ENCODE measurements at regions not wholly inside any gene's neighbourhood (a gene's known extent, or its start where the extent isn't known, plus 50 kb on each side); places are given as distances from the start of the nearest gene placed in this dataset.

- ATAC-seq: no peak
- RAD21 ChIA-PET (ENCODE audit: low non-redundant PET in 1 of 2, low total read pairs in 2 of 2, uncharacterized antibody in 2 of 2, unreplicated experiment in 2 of 2): no interaction called here
- Histone ChIP-seq H3K4me1 (ENCODE audit: control insufficient read depth in 1 of 2, insufficient read depth in 2 of 2, low read length in 2 of 2) (no peaks in the 10 kb centered on the region), H3K4me3 (replicated peaks in 1 of 2; ENCODE audit: low read depth in 1 of 2, low read length in 2 of 2) (no peak overlapping the region), H4K20me1 (ENCODE audit: insufficient read depth) (no peaks in the 10 kb centered on the region), H3K27ac (ENCODE audit: low read depth, low read length) (no peak overlapping the region), H3K4me2 (ENCODE audit: low read length) (no peak overlapping the region), H3K36me3 (ENCODE audit: control insufficient read depth in 1 of 2, insufficient read depth in 2 of 2, low read length in 2 of 2) (no peaks in the 10 kb centered on the region), H3K9ac (ENCODE audit: low read length) (no peak overlapping the region), H3K27me3 (ENCODE audit: insufficient read depth, low read length) (peaks cover 54% of the 10 kb centered on the region), H3K9me2 (ENCODE audit: insufficient read depth) (no peaks in the 10 kb centered on the region), H3K9me3 (ENCODE audit: control insufficient read depth in 1 of 2, insufficient read depth in 1 of 2, low read depth in 1 of 2, low read length in 2 of 2) (no peaks in the 10 kb centered on the region), H3K79me2 (ENCODE audit: insufficient read depth, low read length) (no peaks in the 10 kb centered on the region), H2AFZ (ENCODE audit: low read depth, low read length, poor library complexity, severe bottlenecking) (no peak overlapping the region)
- no peak for TF ChIP-seq CEBPB (IDR thresholded peaks at IDR 0.05; ENCODE audit: low read depth)
- no peak for TF ChIP-seq CBX3 (IDR thresholded peaks at IDR 0.05; ENCODE audit: low read depth)
- no peak for TF ChIP-seq EZH2 (IDR thresholded peaks at IDR 0.05)
- no peak for TF ChIP-seq ZBTB33 (IDR thresholded peaks at IDR 0.05; ENCODE audit: extremely low read depth, insufficient replicate concordance, low read length)
- no peak for TF ChIP-seq FOSL1 (IDR thresholded peaks at IDR 0.05; ENCODE audit: low read depth)
- no peak for TF ChIP-seq MAX (IDR thresholded peaks at IDR 0.05)
- TF ChIP-seq SIN3A (IDR thresholded peaks at IDR 0.05; ENCODE audit: low read depth): no peak
- no peak for TF ChIP-seq CTCF (IDR thresholded peaks at IDR 0.05 in 2 of 3, conservative IDR thresholded peaks at IDR 0.05 in 1 of 3; ENCODE audit: borderline replicate concordance in 1 of 3, insufficient read depth in 1 of 3, low read depth in 2 of 3, low read length in 2 of 3)
- TF ChIP-seq ZNF274 (IDR thresholded peaks at IDR 0.05; ENCODE audit: low read depth, low read length): no peak
- TF ChIP-seq JUND (IDR thresholded peaks at IDR 0.05): no peak
- TF ChIP-seq POLR2AphosphoS5 (IDR thresholded peaks at IDR 0.05; ENCODE audit: low read depth, low read length): no peak
- TF ChIP-seq SP1 (IDR thresholded peaks at IDR 0.05; ENCODE audit: low read depth): no peak
- TF ChIP-seq RAD21 (IDR thresholded peaks at IDR 0.05; ENCODE audit: low read depth): no peak
- no peak for TF ChIP-seq SRF (IDR thresholded peaks at IDR 0.05; ENCODE audit: low read depth)
- no peak for TF ChIP-seq ATF3 (IDR thresholded peaks at IDR 0.05)
- no peak for TF ChIP-seq EGR1 (IDR thresholded peaks at IDR 0.05; ENCODE audit: low read depth)
- TF ChIP-seq TCF7L2 (IDR thresholded peaks at IDR 0.05; ENCODE audit: borderline replicate concordance, extremely low read depth, insufficient read depth, insufficient read length): no peak
- TF ChIP-seq ELF1 (IDR thresholded peaks at IDR 0.05; ENCODE audit: borderline replicate concordance, low read depth): no peak
- intact Hi-C loops (cut with micrococcal nuclease): no loop called here
- no peak for DNase-seq (ENCODE audit: low read depth, low spot score)
- CTCF ChIA-PET: no interaction called here
- BruUV-seq (replicated peaks): no TSS peak
- POLR2A ChIA-PET: no interaction called here
Measured at GRCh38 chr9:119955276-119955675, 586.0 kb upstream of the BRINP1 start.

Data from HCT116 (cell line).